Left ventricle myocardium superior (tissue), 1 donor: ENCODE measurements at regions not wholly inside any gene's neighbourhood (a gene's known extent, or its start where the extent isn't known, plus 50 kb on each side); places are given as distances from the start of the nearest gene placed in this dataset. TPM values are rescaled to one million over a fixed set of nuclear protein-coding genes. Genes with fewer than 3 reads are reported as not detected.
"Not testable (repeated sequence)": the region's sequence is repeated elsewhere in the genome, so short reads cannot be mapped to it uniquely, and the experiment has no call there.

Experiments
- ATAC-seq: fragments of 200-7000 bp; cut with Tn5 transposase; one replicate; pipeline ENCODE4 v1.9.1; 2020; ENCODE audit warnings: mild to moderate bottlenecking, moderate library complexity
- DNase-seq: peaks from one replicate; pipeline ENCODE4 v3.0.0-alpha.2; 2020
- intact Hi-C: fragments of 100-400 bp; cut with micrococcal nuclease; formaldehyde crosslinking; loops from one replicate; pipeline ENCODE4 v1.11.0; 2022
- microRNA-seq: library from miRNA; unstranded; fragments of <30 nt; microRNA quantifications from one replicate; pipeline ENCODE4 v1.2.0, GENCODE V29; 2020; ENCODE audit warnings: borderline number of aligned reads
- donor health status: DM: no; HTN: yes; CAD: no; lungs with severe emphysema.

GRCh38 chr11:90329043-90329442, 106.2 kb upstream of the CHORDC1 start:
- DNase-seq, result no peak
- ATAC-seq, result no peak
- intact Hi-C loops, result no loop called here

- DNase-seq (no peak), ATAC-seq (no peak)
- intact Hi-C loops, result no loop called here
These were observed 103.8 kb upstream of the CHORDC1 start for GRCh38 chr11:90326647-90327046.

DNA sequence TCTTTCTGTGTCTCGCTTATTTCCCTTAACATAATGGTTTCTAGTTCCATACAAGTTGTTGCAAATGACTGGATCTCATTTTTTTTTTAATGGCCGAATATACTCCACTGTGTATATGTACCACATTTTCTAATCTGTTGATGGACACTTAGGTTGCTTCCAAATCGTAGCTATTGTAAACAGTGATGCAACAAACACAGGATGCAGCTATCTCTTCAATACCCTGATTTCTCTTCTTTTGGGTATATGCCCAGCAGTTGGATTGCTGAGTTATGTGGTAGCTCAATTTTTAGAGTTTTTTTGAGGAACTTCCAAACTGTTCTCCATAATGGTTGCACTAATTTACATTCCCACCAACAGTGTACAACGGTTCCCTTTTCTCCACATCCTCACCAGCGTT, 100.4 kb upstream of the CHORDC1 start:
- ATAC-seq, result no peak
- no peak for DNase-seq
- intact Hi-C loops, result no loop called here

- no peak for ATAC-seq
- intact Hi-C loops, result no loop called here
- DNase-seq, result no peak
These were observed 98.2 kb upstream of the CHORDC1 start for GRCh38 chr11:90321018-90321417.

GRCh38 chr11:90318651-90319050, 95.8 kb upstream of the CHORDC1 start:
- ATAC-seq (no peak), DNase-seq (no peak)
- intact Hi-C loops, result no loop called here

- DNase-seq (no peak), ATAC-seq (no peak)
- intact Hi-C loops, result no loop called here
These were observed 87.4 kb upstream of the CHORDC1 start for GRCh38 chr11:90310210-90310609.

DNA sequence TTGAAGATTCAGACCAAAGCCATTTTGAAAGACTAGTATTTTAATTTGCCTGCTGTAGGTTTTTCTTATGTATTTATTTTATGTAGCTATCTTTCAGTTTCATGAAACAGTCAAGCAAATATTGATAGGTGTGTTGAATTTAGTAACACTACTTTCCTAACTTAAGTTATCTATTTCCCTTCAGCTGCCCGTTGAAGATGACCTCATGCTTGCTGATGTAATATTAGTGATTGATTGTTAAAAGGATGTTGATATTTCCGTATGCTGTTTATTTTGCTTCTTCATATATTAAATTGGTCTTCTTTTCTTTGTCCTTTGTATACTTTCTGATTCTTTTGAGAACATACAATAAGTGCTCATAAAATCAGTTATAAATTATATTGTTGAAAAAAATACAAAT, 86.8 kb upstream of the CHORDC1 start:
- intact Hi-C loops, result no loop called here
- ATAC-seq (no peak), DNase-seq (no peak)

- intact Hi-C loops, result no loop called here
- DNase-seq (no peak), ATAC-seq (no peak)
These were observed 71.7 kb upstream of the CHORDC1 start for GRCh38 chr11:90294526-90294925.

DNA sequence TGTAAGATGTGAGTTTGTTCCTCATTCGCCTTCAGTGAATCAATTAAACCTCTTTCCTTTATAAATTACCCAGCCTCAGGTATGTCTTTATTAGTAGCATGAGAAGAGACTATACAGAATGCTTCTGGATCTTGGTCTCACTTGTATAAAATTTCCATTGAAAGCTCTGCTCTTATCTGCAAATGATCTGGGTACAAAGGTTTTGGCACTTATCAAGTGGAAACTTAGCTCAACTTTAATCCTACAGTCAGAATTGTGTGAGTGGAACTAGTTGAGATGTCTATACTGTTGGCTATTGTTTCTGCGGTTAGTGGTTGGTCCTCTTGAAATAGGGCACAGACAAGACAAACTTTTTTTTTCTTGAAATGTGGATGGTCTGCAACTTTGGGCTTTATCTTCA, 71.2 kb upstream of the CHORDC1 start:
- intact Hi-C loops, result no loop called here
- DNase-seq (no peak), ATAC-seq (no peak)

DNA sequence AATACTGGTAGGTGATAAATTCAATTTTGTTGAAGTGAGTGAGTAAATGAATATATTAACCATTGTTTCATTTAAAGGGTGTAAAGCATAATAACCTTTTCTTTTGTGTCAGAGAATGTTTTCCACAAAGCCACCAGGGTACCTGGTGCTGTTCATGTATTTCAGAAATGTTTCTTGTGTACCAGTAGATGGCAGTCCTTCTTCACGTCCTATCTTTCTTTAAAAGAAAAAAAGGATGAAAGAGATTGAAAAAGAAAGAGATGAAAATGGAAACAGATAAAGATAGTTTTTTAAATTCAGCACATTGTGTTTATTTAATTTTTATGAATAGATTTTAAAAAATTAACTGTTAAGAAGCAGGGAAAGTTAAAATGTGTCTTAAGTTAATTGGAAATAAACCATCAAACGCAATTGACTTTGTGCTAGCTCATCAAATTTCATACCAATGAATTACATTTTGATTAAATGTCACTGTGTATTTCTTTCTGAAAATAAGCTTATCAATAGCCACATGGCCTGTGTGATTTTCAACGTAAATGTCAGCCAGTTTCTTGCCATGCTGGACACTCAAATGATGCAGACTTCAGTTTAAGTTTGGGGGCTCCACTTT, 65.5 kb upstream of the CHORDC1 start:
- intact Hi-C loops, result loop anchor here (5.0 to 10.0 kb wide), 2 partner anchors 146 to 169 kb away; no protein-coding TSS in a partner anchor
- ATAC-seq (no peak), DNase-seq (no peak)

GRCh38 chr11:90286640-90287039, 63.8 kb upstream of the CHORDC1 start:
- intact Hi-C loops, result loop anchor here (5.0 to 10.0 kb wide), 2 partner anchors 148 to 171 kb away; no protein-coding TSS in a partner anchor
- DNase-seq (no peak), ATAC-seq (no peak)

DNA sequence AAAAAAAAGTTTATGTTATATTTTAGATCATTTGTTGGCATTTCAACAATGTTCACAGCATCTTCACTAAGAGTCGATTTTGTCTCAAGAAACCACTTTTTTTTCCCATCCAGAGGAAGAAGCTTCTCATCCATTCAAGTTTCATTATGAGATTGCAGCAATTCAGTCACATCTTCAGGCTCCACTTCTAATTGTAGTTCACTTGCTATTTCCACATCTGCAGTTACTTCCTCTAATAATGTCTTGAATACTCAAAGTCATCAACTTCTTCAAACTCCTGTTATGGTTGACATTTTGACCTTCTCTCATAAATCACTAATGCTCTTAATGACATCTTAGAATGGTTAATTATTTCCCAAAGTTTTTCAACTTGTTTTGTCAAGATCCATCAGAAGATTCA, 61.3 kb upstream of the CHORDC1 start:
- DNase-seq, result no peak

GRCh38 chr11:90282551-90283071, 59.8 kb upstream of the CHORDC1 start:
- intact Hi-C loops, result loop anchor here (10.0 kb wide), 1 partner anchor 152 kb away; no protein-coding TSS in a partner anchor
- not testable (repeated sequence) for ATAC-seq, DNase-seq

More for the DNA sequence above, 61.3 kb upstream of the CHORDC1 start:
- intact Hi-C loops, result loop anchor here (10.0 kb wide), 1 partner anchor 151 kb away; no protein-coding TSS in a partner anchor
- ATAC-seq, result no peak

- ATAC-seq (no peak), DNase-seq (no peak)
- intact Hi-C loops, result no loop called here
These were observed 51.5 kb upstream of the CHORDC1 start for GRCh38 chr11:90274362-90274761.

Small RNA genes in the stretch of these regions (microRNA-seq; reads per million reads assigned to microRNA genes)
- gene MIR1261, result not detected
- not detected for gene MIR4490
